ENCODE measurements at regions not wholly inside any gene's neighbourhood (a gene's known extent, or its start where the extent isn't known, plus 50 kb on each side); places are given as distances from the start of the nearest gene placed in this dataset.
A peak's percentile ranks its signal among the peaks of the same experiment; 100 is the strongest.

DNA sequence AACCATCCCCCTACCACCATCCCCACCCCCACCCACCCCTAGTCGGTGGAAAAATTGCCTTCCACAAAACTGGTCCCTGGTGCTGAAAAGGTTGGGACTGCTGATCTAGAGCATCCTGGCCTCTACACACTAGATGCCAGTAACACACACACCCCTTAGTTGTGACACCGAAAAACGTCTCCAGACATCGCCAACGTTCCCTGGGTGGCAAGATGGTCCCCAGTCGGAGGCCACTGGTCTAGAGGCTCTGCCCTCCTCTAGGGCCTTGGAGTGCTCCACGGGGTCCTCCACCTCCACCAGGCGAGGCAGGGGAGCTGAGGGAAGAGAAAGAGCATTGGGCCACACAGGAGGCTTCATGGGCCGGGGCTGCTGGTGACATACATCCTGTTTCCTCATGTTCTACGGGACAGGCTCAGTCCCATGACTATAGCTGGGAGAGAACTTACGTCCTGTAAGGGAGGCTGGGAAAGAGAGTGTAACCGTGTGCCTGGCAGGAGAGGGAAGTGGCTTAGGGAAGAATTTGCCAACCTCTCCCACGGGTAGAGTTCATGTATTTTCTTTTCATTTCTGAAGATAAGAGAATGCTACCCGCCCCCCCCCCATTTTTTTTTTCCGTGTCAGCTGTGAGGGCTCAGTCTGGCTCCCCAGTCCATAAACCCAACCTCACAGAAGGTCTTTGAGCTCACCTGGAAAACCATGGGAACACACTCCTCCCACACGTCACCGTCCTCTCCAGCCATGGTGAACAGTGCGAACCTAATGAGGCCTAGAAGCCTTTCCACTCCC lies 132.7 kb upstream of the MYCN start:
- no peak for DNase-seq (ENCODE audit: low read depth, low spot score)

GRCh38 chr2:15808204-15808910 lies 132.0 kb upstream of the MYCN start:
- DNase-seq (ENCODE audit: low read depth, low spot score) = peak; percentile 78

- peak; percentile 94 for DNase-seq (ENCODE audit: low read depth, low spot score)
Observed at GRCh38 chr2:15808944-15809343, 131.4 kb upstream of the MYCN start.

DNA sequence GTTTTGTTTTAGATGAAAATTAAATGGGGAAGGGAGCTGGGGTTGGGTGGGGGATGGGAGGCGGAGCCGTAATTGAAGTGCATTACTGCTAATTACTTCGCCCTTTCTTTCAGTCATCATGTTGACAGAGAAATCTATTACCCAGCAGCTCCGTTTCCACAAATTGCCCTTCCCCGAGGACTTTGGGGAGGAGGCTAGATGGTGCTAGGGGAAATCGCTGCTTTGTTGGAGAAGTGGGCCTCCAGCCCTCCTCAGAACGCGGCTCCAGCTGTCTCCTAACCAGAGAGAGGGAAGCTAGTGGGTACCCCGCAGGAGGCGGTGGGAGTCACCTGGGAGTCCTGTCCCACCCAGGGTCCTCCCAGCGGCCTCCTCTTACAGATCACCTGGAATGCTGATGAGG lies 130.9 kb upstream of the MYCN start:
- DNase-seq (ENCODE audit: low read depth, low spot score) = no peak

- DNase-seq (ENCODE audit: low read depth, low spot score) = no peak
Observed at GRCh38 chr2:15810477-15811150, 129.7 kb upstream of the MYCN start.

DNA sequence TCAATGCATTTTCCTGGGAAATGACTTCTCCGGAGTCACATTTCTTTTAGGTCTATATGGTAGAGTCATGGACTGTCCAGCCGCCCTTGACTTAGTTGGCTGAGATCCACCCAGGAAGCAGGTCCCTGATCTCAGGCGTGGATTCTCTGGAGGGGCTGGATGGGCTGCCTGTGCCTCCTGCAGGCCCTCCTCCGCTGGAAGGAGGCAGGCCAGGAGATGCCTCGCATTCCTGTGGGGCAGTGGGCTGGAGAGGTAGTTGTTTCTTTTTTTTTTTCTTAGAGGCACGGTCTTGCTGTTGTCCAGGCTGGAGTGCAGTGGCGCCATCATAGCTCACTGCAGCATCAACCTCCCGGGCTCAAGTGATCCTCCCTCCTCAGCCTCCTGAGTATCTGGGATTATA lies 129.0 kb upstream of the MYCN start:
- DNase-seq (ENCODE audit: low read depth, low spot score) = peak; percentile 66

- peak; percentile 40 for DNase-seq (ENCODE audit: low read depth, low spot score)
Observed at GRCh38 chr2:15812187-15812780, 128.1 kb upstream of the MYCN start.

- peak; percentile 16 for DNase-seq (ENCODE audit: low read depth, low spot score)
Observed at GRCh38 chr2:15813481-15814266, 126.7 kb upstream of the MYCN start.

DNA sequence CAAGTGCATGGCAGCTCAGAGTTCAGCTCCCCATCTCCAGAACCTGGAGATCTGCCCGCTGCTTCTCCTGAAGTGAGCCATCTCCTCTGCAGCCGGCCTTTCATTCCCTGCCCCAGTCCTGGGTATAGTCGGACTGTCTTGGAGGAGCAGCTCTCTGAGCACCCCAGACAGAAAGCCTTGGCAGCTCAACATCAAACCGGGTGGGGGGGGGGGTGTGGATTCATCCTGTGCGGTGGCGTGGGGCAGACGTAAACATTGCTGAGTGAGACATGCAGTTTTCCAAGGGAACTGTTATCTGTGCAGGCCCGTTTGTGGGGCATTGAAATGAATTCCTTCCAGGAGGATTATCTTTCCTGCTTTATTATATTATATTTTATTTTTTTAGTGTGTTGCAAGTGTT lies 125.9 kb upstream of the MYCN start:
- DNase-seq (ENCODE audit: low read depth, low spot score) = no peak

GRCh38 chr2:15814946-15815345 lies 125.4 kb upstream of the MYCN start:
- DNase-seq (ENCODE audit: low read depth, low spot score) = no peak

DNA sequence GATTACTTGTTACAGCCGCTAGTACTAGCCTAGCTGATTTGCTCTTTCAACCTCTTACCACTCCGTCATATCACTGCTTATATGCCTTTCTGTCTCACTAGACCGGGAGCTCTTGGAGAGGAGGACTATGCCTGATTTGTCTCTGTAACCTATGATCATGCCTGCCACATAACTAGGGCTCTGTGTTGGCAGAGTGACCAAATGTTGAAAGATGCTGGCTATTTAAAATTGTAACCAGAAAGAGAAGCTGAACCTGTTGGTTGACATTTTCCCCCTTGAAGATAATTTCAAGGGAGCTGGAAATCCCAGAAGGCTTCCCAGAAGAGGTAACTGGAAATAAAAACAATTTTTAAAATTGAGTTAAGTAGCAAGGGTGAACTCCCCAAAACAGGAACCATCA lies 124.1 kb upstream of the MYCN start:
- no peak for DNase-seq (ENCODE audit: low read depth, low spot score)

GRCh38 chr2:15816674-15817406 lies 123.5 kb upstream of the MYCN start:
- DNase-seq (ENCODE audit: low read depth, low spot score) = no peak

GRCh38 chr2:15817748-15818147 lies 122.6 kb upstream of the MYCN start:
- DNase-seq (ENCODE audit: low read depth, low spot score) = no peak

DNA sequence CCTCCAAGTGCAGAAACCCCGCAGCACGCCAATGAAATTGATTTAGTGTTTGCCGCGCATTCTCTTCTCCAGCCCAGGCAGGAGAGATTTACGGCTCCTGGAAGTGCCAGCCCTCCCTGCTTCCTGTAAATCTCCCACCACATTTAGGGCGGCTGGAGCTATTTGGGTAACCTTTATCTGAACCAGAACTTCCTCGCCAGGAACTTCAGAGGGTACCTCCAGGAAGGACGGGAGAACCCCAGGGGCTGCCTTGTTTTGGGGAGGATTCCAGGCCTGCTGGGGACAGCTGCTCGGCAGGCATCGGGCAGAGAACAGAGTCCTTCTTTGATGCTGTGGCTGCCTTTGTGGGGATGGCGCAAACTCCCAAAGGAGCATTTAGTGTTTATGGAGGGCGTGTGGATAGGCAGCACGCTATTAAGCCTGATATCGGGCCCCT lies 122.0 kb upstream of the MYCN start:
- DNase-seq (ENCODE audit: low read depth, low spot score) = peak; percentile 44

DNA sequence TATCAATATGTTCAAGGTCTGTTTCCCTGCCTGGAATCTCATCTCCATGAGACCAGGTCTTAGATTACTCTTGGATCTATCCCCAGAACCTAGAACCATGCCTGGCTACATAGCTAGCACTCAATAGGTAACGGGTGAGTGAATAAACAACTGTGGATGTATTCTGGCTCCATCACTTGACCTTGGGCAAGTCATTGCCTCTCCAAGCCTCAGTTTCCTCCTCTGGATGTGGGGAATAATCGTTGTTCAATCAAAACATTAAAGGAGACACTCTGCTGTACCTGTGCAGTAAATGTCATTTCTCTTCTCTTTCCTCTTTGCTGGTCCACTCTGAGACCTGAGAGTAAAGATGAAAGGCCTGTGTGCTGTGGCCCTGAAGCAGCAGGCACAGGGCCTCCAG lies 121.5 kb upstream of the MYCN start:
- no peak for DNase-seq (ENCODE audit: low read depth, low spot score)

- DNase-seq (ENCODE audit: low read depth, low spot score) = peak; percentile 86
Observed at GRCh38 chr2:15819562-15820256, 120.6 kb upstream of the MYCN start.

- DNase-seq (ENCODE audit: low read depth, low spot score) = no peak
Observed at GRCh38 chr2:15820257-15820566, 120.1 kb upstream of the MYCN start.

- no peak for DNase-seq (ENCODE audit: low read depth, low spot score)
Observed at GRCh38 chr2:15820927-15821326, 119.4 kb upstream of the MYCN start.

DNA sequence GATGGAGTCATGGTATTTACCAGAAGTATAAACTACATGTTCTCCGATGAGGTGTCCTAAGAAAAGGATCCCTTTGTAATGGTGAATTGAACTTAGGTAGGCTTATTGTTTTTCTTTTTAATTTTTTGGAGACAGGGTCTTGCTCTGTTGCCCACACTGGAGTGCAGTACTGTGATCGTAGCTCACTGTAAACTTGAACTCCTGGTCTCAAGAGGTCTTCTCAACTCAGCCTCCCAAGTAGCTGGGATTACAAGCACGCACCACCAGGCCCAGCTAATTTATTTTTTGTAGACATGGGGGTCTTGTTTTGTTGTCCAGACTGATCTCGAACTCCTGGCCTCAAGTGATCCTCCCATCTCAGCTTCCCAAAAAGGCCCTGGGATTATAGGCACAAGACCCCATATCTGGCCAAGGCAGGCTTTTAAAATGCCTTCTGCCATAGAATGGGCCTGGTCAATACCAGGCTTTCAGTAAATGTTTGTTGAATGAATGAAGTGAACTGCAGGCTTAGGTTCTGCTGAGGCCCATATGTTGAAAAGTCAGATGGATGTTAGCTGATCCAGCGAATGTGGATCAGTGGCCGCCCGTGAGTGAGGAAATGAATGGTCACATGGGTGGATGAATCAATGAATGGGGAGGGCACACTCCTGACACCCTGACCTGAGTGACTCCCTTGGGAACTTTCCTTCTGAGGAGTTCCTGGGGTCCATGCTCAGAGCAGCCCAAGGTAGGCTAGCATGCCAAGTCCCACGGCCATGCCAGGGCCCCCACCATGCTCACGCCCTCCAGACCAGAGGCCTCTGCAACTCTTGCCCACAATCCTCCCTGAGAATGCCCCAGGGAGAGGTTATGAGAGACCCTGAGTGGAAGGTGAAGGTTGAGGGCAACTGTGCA lies 118.0 kb upstream of the MYCN start:
- no peak for DNase-seq (ENCODE audit: low read depth, low spot score)

Data from ELF-1 (cell line).